ENCODE measurements at regions not wholly inside any gene's neighbourhood (a gene's known extent, or its start where the extent isn't known, plus 50 kb on each side); places are given as distances from the start of the nearest gene placed in this dataset.
"Not testable (repeated sequence)": the region's sequence is repeated elsewhere in the genome, so short reads cannot be mapped to it uniquely, and the experiment has no call there.

DNA sequence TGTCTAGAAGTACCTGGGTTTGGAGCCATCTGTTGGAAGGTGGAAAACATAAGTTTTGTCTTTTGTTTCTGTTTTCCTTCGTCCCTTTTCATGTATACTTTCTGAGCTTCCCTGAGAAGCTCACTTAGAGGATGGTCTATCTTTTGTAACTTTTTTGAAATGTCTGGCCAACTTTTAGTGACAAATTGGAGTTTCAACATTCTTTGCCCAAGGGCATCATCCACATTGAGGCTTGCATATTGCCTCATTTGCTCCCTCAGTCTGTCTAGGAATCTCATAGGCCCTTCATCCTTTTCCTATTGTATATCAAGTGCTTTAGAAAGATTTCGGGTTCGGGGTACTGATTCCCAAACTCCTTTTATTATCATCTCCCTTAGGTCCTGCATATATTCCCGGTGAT is 152.7 kb upstream of the GALNT15 start:
- CTCF ChIA-PET; H3K27me3 ChIP-seq (ENCODE audit: control insufficient read depth, insufficient read depth, low read length); H3K36me3 ChIP-seq (ENCODE audit: control insufficient read depth, insufficient read depth, low read length); intact Hi-C loops (cut with micrococcal nuclease); H2BK120ac ChIP-seq (ENCODE audit: low read depth, low read length); dilution Hi-C loops (cut with HindIII; ENCODE audit: low sequenced_read_pairs, unreplicated experiment); in situ Hi-C loops (cut with MboI; ENCODE audit: low sequenced_read_pairs); H3K4me3 ChIP-seq (ENCODE audit: insufficient read depth, low read depth, low read length); H3K4me2 ChIP-seq (ENCODE audit: low read depth, low read length); H2BK15ac ChIP-seq (ENCODE audit: low read depth, low read length); H4K91ac ChIP-seq (ENCODE audit: insufficient read depth, low read depth, low read length); DNase-seq; BruUV-seq (replicated peaks); ATAC-seq (ENCODE audit: low read depth); POLR2A ChIA-PET (ENCODE audit: unreplicated experiment); H2BK5ac ChIP-seq (ENCODE audit: low read depth, low read length, poor library complexity, severe bottlenecking); H3K4me1 ChIP-seq (ENCODE audit: control insufficient read depth, insufficient read depth, low read length); H3K79me1 ChIP-seq (ENCODE audit: low read depth in 1 of 2, low read length in 2 of 2); H3K27ac ChIP-seq (ENCODE audit: insufficient read depth, low read length); H3K18ac ChIP-seq (ENCODE audit: low read depth, low read length); H2AFZ ChIP-seq (replicated peaks; ENCODE audit: low read length, poor library complexity); H2BK20ac ChIP-seq (ENCODE audit: low read depth, low read length); H4K8ac ChIP-seq (ENCODE audit: low read depth in 2 of 2, low read length in 2 of 2); H3K56ac ChIP-seq (ENCODE audit: extremely low read depth, insufficient read depth, low read length); H2AK5ac ChIP-seq (ENCODE audit: low read depth, low read length); H2AK9ac ChIP-seq (replicated peaks; ENCODE audit: low read depth, low read length, poor library complexity); H4K5ac ChIP-seq (ENCODE audit: low read depth, low read length); H3K14ac ChIP-seq (replicated peaks; ENCODE audit: low read depth, low read length); H3K23ac ChIP-seq (ENCODE audit: low read depth, low read length); H4K20me1 ChIP-seq (ENCODE audit: insufficient read depth, low read length); H3K9me1 ChIP-seq (ENCODE audit: insufficient read depth, low read length); H3K9ac ChIP-seq (ENCODE audit: low read depth, low read length); H3K9me3 ChIP-seq (ENCODE audit: control insufficient read depth, insufficient read depth, low read length); H3K4ac ChIP-seq (ENCODE audit: low read depth, low read length): not testable (repeated sequence)
- no CpG with 5 or more reads among the region's 4 CpGs for WGBS, 2 experiments (ENCODE audit: extremely low coverage in 2 of 2, insufficient read length in 1 of 2)

DNA sequence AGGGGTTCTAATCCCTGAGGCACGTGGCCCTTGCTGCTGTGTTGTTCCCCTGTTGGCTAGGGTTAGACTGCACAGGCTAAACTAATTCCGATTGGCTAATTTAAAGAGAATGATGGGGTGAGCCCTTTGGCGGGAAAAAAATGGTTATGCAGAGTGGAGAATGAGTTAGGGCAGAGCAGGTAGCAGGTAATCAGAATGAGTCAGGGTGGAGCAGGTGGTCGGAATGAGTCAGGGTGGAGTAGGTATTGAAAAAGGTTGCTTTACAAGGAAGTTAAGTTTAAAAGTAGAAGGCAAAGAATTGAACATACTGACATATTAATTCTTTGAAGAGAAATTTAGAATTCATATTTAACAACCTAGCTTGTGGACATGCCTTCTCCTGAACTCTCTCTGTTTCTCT is 150.6 kb upstream of the GALNT15 start:
- WGBS, 2 experiments (ENCODE audit: extremely low coverage in 2 of 2, insufficient read length in 1 of 2) = no CpG with 5 or more reads among the region's 4 CpGs
- CTCF ChIA-PET; H3K4me1 ChIP-seq (ENCODE audit: control insufficient read depth, insufficient read depth, low read length): not testable (repeated sequence)

More for the DNA sequence above, 150.6 kb upstream of the GALNT15 start:
- H2AK5ac ChIP-seq (ENCODE audit: low read depth, low read length); H3K18ac ChIP-seq (ENCODE audit: low read depth, low read length); H3K9ac ChIP-seq (ENCODE audit: low read depth, low read length); H3K9me3 ChIP-seq (ENCODE audit: control insufficient read depth, insufficient read depth, low read length); H3K79me1 ChIP-seq (ENCODE audit: low read depth in 1 of 2, low read length in 2 of 2); H2AK9ac ChIP-seq (replicated peaks; ENCODE audit: low read depth, low read length, poor library complexity); H4K20me1 ChIP-seq (ENCODE audit: insufficient read depth, low read length); POLR2A ChIA-PET (ENCODE audit: unreplicated experiment); H2BK120ac ChIP-seq (ENCODE audit: low read depth, low read length); H2AFZ ChIP-seq (replicated peaks; ENCODE audit: low read length, poor library complexity); H2BK20ac ChIP-seq (ENCODE audit: low read depth, low read length); H3K56ac ChIP-seq (ENCODE audit: extremely low read depth, insufficient read depth, low read length); H3K4ac ChIP-seq (ENCODE audit: low read depth, low read length); intact Hi-C loops (cut with micrococcal nuclease); H4K5ac ChIP-seq (ENCODE audit: low read depth, low read length); H2BK15ac ChIP-seq (ENCODE audit: low read depth, low read length); dilution Hi-C loops (cut with HindIII; ENCODE audit: low sequenced_read_pairs, unreplicated experiment); DNase-seq; ATAC-seq (ENCODE audit: low read depth); H4K8ac ChIP-seq (ENCODE audit: low read depth in 2 of 2, low read length in 2 of 2); H3K4me3 ChIP-seq (ENCODE audit: insufficient read depth, low read depth, low read length); in situ Hi-C loops (cut with MboI; ENCODE audit: low sequenced_read_pairs); BruUV-seq (replicated peaks); H3K4me2 ChIP-seq (ENCODE audit: low read depth, low read length); H3K36me3 ChIP-seq (ENCODE audit: control insufficient read depth, insufficient read depth, low read length); H3K27me3 ChIP-seq (ENCODE audit: control insufficient read depth, insufficient read depth, low read length); H3K27ac ChIP-seq (ENCODE audit: insufficient read depth, low read length); H3K14ac ChIP-seq (replicated peaks; ENCODE audit: low read depth, low read length); H4K91ac ChIP-seq (ENCODE audit: insufficient read depth, low read depth, low read length); H2BK5ac ChIP-seq (ENCODE audit: low read depth, low read length, poor library complexity, severe bottlenecking); H3K23ac ChIP-seq (ENCODE audit: low read depth, low read length); H3K9me1 ChIP-seq (ENCODE audit: insufficient read depth, low read length): not testable (repeated sequence)

Measured in IMR-90 (cell line).